HEK293 (cell line): ENCODE measurements at regions not wholly inside any gene's neighbourhood (a gene's known extent, or its start where the extent isn't known, plus 50 kb on each side); places are given as distances from the start of the nearest gene placed in this dataset.

Experiments
- CTCF ChIA-PET: fragments of 350-600 bp; formaldehyde crosslinking; extraction: SDS; loops from one replicate; lab custom pipeline; 2021; ENCODE audit warnings: antibody characterized with exemption; lab: Yijun Ruan, JAX
- POLR2A ChIA-PET: fragments of 300-600 bp; formaldehyde crosslinking; extraction: SDS; loops from one replicate; lab custom pipeline; 2020; ENCODE audit warnings: antibody characterized with exemption, inconsistent platforms; lab: Yijun Ruan, JAX
- H3K27ac ChIP-seq: fragments of 200-500 bp; sonication (Bioruptor generic); 2 replicates; pipeline ENCODE4 v1.5.1; 2014; ENCODE audit warnings: low read depth, low read length, control low read depth, inconsistent platforms; ENCODE audit errors: extremely low read depth
- H3K36me3 ChIP-seq, 2 experiments: fragments of 200-500 bp in 1 of 2; sonication (Bioruptor generic) in 1 of 2; 1 replicate in 1 of 2; 2 replicates in 1 of 2; pipeline ENCODE4 v1.5.1; 2014 to 2017; ENCODE audit warnings: inconsistent platforms in 2 of 2, low read length in 2 of 2; ENCODE audit not compliant: control insufficient read depth in 2 of 2, insufficient read depth in 1 of 2
- H3K4me1 ChIP-seq: fragments of 200-500 bp; sonication (Bioruptor generic); 2 replicates; pipeline ENCODE4 v1.5.1; 2014; ENCODE audit warnings: mild to moderate bottlenecking, low read length, inconsistent platforms; ENCODE audit not compliant: control insufficient read depth, insufficient read depth
- H3K4me3 ChIP-seq: 2 replicates; pipeline ENCODE4 v1.5.1; 2011; ENCODE audit warnings: low read depth, mild to moderate bottlenecking, control low read depth, low read length, moderate library complexity
- H3K9me3 ChIP-seq: fragments of 200-500 bp; sonication (Bioruptor generic); 2 replicates; pipeline ENCODE4 v1.5.1; 2014; ENCODE audit warnings: low read depth, low read length, inconsistent platforms; ENCODE audit not compliant: control insufficient read depth, insufficient read depth
- KLF17 ChIP-seq: fragments of 450-650 bp; formaldehyde crosslinking; IDR thresholded peaks from 2 replicates; pipeline ENCODE4 v1.5.1; 2016; ENCODE audit warnings: missing biosample characterization, missing genetic modification characterization
- PBX3 ChIP-seq: sonication (generic); formaldehyde crosslinking; IDR thresholded peaks from 2 replicates; pipeline ENCODE4 v1.8.1; 2022; ENCODE audit warnings: mild to moderate bottlenecking, moderate library complexity, missing genetic modification reagents
- PRDM1 ChIP-seq: fragments of 450-650 bp; formaldehyde crosslinking; IDR thresholded peaks from 2 replicates; pipeline ENCODE4; 2016; ENCODE audit warnings: missing biosample characterization, missing genetic modification characterization
- SP2 ChIP-seq: fragments of 450-650 bp; formaldehyde crosslinking; IDR thresholded peaks from 2 replicates; pipeline ENCODE4 v1.5.1; 2016; ENCODE audit warnings: missing biosample characterization, missing genetic modification characterization
- TRIM28 ChIP-seq: IDR thresholded peaks from 2 replicates; pipeline ENCODE4 v1.6.1; 2011; ENCODE audit warnings: low read length, control low read depth, borderline replicate concordance
- ZBTB26 ChIP-seq: fragments of 450-650 bp; formaldehyde crosslinking; optimal IDR thresholded peaks from 2 replicates; pipeline ENCODE3; 2016; ENCODE audit warnings: missing biosample characterization, mild to moderate bottlenecking, missing genetic modification characterization
- ZBTB48 ChIP-seq: fragments of 450-650 bp; formaldehyde crosslinking; IDR thresholded peaks from 2 replicates; pipeline ENCODE4 v1.5.1; 2016; ENCODE audit warnings: missing biosample characterization, missing genetic modification characterization
- ZBTB49 ChIP-seq: fragments of 450-650 bp; formaldehyde crosslinking; IDR thresholded peaks from 2 replicates; pipeline ENCODE4 v1.5.1; 2016; ENCODE audit warnings: missing biosample characterization, missing genetic modification characterization, low read depth
- ZBTB7A ChIP-seq: fragments of 450-650 bp; formaldehyde crosslinking; IDR thresholded peaks from 2 replicates; pipeline ENCODE4 v1.5.1; 2016; ENCODE audit warnings: low read depth, missing biosample characterization, missing genetic modification characterization
- ZNF121 ChIP-seq: fragments of 450-650 bp; formaldehyde crosslinking; IDR thresholded peaks from 2 replicates; pipeline ENCODE4 v1.5.1; 2016; ENCODE audit warnings: missing biosample characterization, missing genetic modification characterization
- ZNF148 ChIP-seq: fragments of 450-650 bp; formaldehyde crosslinking; IDR thresholded peaks from 2 replicates; pipeline ENCODE4 v1.5.0; 2017; ENCODE audit warnings: missing biosample characterization, missing genetic modification characterization, borderline replicate concordance
- ZNF157 ChIP-seq: fragments of 450-650 bp; formaldehyde crosslinking; IDR thresholded peaks from 2 replicates; pipeline ENCODE4 v1.5.1; 2016; ENCODE audit warnings: missing biosample characterization, missing genetic modification characterization
- ZNF169 ChIP-seq: fragments of 450-650 bp; formaldehyde crosslinking; IDR thresholded peaks from 2 replicates; pipeline ENCODE4 v1.5.1; 2016; ENCODE audit warnings: missing biosample characterization, missing genetic modification characterization
- ZNF175 ChIP-seq: fragments of 450-650 bp; formaldehyde crosslinking; IDR thresholded peaks from 2 replicates; pipeline ENCODE4 v1.5.1; 2016; ENCODE audit warnings: missing biosample characterization, missing genetic modification characterization
- ZNF184 ChIP-seq: fragments of 450-650 bp; IDR thresholded peaks from 2 replicates; pipeline ENCODE4 v1.5.1; 2018; ENCODE audit warnings: missing biosample characterization, mild to moderate bottlenecking, missing genetic modification characterization
- ZNF23 ChIP-seq: fragments of 450-650 bp; formaldehyde crosslinking; IDR thresholded peaks from 2 replicates; pipeline ENCODE4 v1.5.1; 2016; ENCODE audit warnings: missing biosample characterization, missing genetic modification characterization, borderline replicate concordance
- ZNF292 ChIP-seq: fragments of 450-650 bp; formaldehyde crosslinking; IDR thresholded peaks from 2 replicates; pipeline ENCODE4 v1.5.1; 2016; ENCODE audit warnings: low read depth, missing biosample characterization, missing genetic modification characterization, borderline replicate concordance
- ZNF426 ChIP-seq: fragments of 450-650 bp; formaldehyde crosslinking; IDR thresholded peaks from 2 replicates; pipeline ENCODE4 v1.5.1; 2017; ENCODE audit warnings: missing biosample characterization, missing genetic modification characterization, mild to moderate bottlenecking, inconsistent platforms, moderate library complexity
- ZNF48 ChIP-seq: fragments of 450-650 bp; formaldehyde crosslinking; IDR thresholded peaks from 2 replicates; pipeline ENCODE4 v1.5.1; 2016; ENCODE audit warnings: missing biosample characterization, missing genetic modification characterization
- ZNF548 ChIP-seq: fragments of 450-650 bp; formaldehyde crosslinking; IDR thresholded peaks from 2 replicates; pipeline ENCODE4 v1.5.1; 2016; ENCODE audit warnings: missing biosample characterization, missing genetic modification characterization
- ZNF624 ChIP-seq: fragments of 450-650 bp; formaldehyde crosslinking; IDR thresholded peaks from 2 replicates; pipeline ENCODE4 v1.5.1; 2017; ENCODE audit warnings: missing biosample characterization, missing genetic modification characterization
- ZNF629 ChIP-seq: fragments of 450-650 bp; formaldehyde crosslinking; IDR thresholded peaks from 2 replicates; pipeline ENCODE4 v1.5.1; 2017; ENCODE audit warnings: missing biosample characterization, missing genetic modification characterization
- ZNF660 ChIP-seq: fragments of 450-650 bp; IDR thresholded peaks from 2 replicates; pipeline ENCODE4 v1.5.1; 2018; ENCODE audit warnings: missing biosample characterization, mild to moderate bottlenecking, missing genetic modification characterization
- ZNF701 ChIP-seq: fragments of 450-650 bp; formaldehyde crosslinking; IDR thresholded peaks from 2 replicates; pipeline ENCODE4 v1.5.1; 2016; ENCODE audit warnings: missing biosample characterization, missing genetic modification characterization
- ZSCAN16 ChIP-seq: fragments of 450-650 bp; formaldehyde crosslinking; IDR thresholded peaks from 2 replicates; pipeline ENCODE4 v1.5.1; 2016; ENCODE audit warnings: missing biosample characterization, missing genetic modification characterization
- TF ChIP-seq, protein P1 (sequence below): fragments of 450-650 bp; formaldehyde crosslinking; IDR thresholded peaks from 2 replicates; pipeline ENCODE4 v1.5.1; 2016; ENCODE audit warnings: missing biosample characterization, missing genetic modification characterization
- TF ChIP-seq, protein P2 (sequence below): fragments of 450-650 bp; formaldehyde crosslinking; IDR thresholded peaks from 2 replicates; pipeline ENCODE4 v1.5.1; 2016; ENCODE audit warnings: missing biosample characterization, missing genetic modification characterization, borderline replicate concordance

DNA sequence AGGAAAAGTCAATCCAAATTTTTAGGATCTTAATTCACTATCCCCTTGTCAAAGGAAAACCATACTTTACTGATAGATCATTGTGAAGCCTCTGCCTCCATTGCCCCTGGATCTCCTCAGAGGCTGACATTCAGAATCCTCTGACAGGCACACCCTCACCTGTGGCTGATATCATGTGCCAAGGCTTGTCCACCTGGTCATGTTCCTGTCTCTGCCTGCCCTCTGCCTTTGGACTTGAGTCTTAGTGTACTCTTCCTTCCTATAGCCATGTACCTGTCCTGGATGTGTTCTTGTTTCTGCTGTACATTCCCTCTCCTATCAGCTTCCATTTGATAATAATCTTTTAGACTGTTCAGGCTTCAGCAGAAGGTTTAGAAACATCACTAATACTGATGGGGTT is 179.4 kb downstream of the TNFSF13B start:
- Histone ChIP-seq H3K9me3 (no peaks in the 10 kb centered on the region), H3K4me1 (no peaks in the 10 kb centered on the region), H3K36me3 (no peaks in the 10 kb centered on the region), H3K27ac (no peak overlapping the region), H3K4me3 (no peak overlapping the region)
- POLR2A ChIA-PET: no interaction called here
- CTCF ChIA-PET: no interaction called here
- TF ChIP-seq ZNF157 (tag by site-specific recombination) (no peak), ZNF184 (tag by site-specific recombination) (no peak), ZNF426 (no peak), ZNF175 (no peak), ZNF629 (no peak), ZSCAN16 (tag by site-specific recombination) (no peak), ZBTB7A (tag by site-specific recombination) (no peak), ZNF148 (tag by site-specific recombination) (no peak), ZBTB26 (tag by site-specific recombination) (no peak), ZNF548 (tag by site-specific recombination) (no peak), PRDM1 (tag by site-specific recombination) (no peak), ZNF292 (tag by site-specific recombination) (no peak), PBX3 (CRISPR knock-in tag) (no peak), ZBTB48 (tag by site-specific recombination) (no peak)
- TF ChIP-seq, protein P1, sequence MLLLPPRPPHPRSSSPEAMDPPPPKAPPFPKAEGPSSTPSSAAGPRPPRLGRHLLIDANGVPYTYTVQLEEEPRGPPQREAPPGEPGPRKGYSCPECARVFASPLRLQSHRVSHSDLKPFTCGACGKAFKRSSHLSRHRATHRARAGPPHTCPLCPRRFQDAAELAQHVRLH: no peak

GRCh38 chr13:108451121-108451520 is 178.3 kb upstream of the MYO16 start:
- Histone ChIP-seq H3K4me1 (no peaks in the 10 kb centered on the region), H3K27ac (no peak overlapping the region), H3K36me3 (no peaks in the 10 kb centered on the region), H3K4me3 (no peak overlapping the region), H3K9me3 (no peaks in the 10 kb centered on the region)
- ChIA-PET POLR2A (no interaction called here), CTCF (interaction anchor here (0.8 kb wide), 1 partner anchor 41 kb away, joined by 5 read pairs; no protein-coding TSS in a partner anchor)
- TF ChIP-seq ZNF23 (tag by site-specific recombination) (no peak), ZNF660 (no peak), TRIM28 (no peak), SP2 (no peak), ZNF292 (tag by site-specific recombination) (no peak), ZNF701 (tag by site-specific recombination) (no peak), ZNF48 (tag by site-specific recombination) (no peak), ZBTB49 (tag by site-specific recombination) (no peak), ZNF624 (tag by site-specific recombination) (no peak), ZNF548 (tag by site-specific recombination) (no peak), ZNF121 (tag by site-specific recombination) (no peak), KLF17 (tag by site-specific recombination) (no peak), ZNF169 (tag by site-specific recombination) (no peak)
- TF ChIP-seq, protein P2, sequence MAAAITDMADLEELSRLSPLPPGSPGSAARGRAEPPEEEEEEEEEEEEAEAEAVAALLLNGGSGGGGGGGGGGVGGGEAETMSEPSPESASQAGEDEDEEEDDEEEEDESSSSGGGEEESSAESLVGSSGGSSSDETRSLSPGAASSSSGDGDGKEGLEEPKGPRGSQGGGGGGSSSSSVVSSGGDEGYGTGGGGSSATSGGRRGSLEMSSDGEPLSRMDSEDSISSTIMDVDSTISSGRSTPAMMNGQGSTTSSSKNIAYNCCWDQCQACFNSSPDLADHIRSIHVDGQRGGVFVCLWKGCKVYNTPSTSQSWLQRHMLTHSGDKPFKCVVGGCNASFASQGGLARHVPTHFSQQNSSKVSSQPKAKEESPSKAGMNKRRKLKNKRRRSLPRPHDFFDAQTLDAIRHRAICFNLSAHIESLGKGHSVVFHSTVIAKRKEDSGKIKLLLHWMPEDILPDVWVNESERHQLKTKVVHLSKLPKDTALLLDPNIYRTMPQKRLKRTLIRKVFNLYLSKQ (tag by site-specific recombination): no peak
